H9 (cell line): ENCODE measurements at regions not wholly inside any gene's neighbourhood (a gene's known extent, or its start where the extent isn't known, plus 50 kb on each side); places are given as distances from the start of the nearest gene placed in this dataset.

ENCODE experiments used
- DNase-seq: peaks from one replicate; pipeline ENCODE4 v3.0.0-alpha.2; 2017
- H2AFZ ChIP-seq: one replicate; pipeline ENCODE4 v1.6.1; 2013; ENCODE audit warnings: mild to moderate bottlenecking, low read length, control low read depth, moderate library complexity
- H2AK5ac ChIP-seq: 2 replicates; pipeline ENCODE4 v1.6.1; 2013; ENCODE audit warnings: low read length, control low read depth, mixed read lengths; ENCODE audit not compliant: insufficient read length
- H2BK120ac ChIP-seq: one replicate; pipeline ENCODE4 v1.6.1; 2013; ENCODE audit warnings: low read depth, mild to moderate bottlenecking, low read length, control low read depth, inconsistent platforms; ENCODE audit not compliant: poor library complexity, severe bottlenecking
- H2BK12ac ChIP-seq: 2 replicates; pipeline ENCODE4 v1.6.1; 2013; ENCODE audit warnings: low read length, control low read depth, mixed read lengths, low read depth; ENCODE audit not compliant: insufficient read length
- H2BK15ac ChIP-seq: 2 replicates; pipeline ENCODE4 v1.6.1; 2013; ENCODE audit warnings: low read depth, low read length, control low read depth
- H2BK20ac ChIP-seq: one replicate; pipeline ENCODE4 v1.6.1; 2013; ENCODE audit warnings: low read depth, mild to moderate bottlenecking, low read length, control low read depth, inconsistent platforms; ENCODE audit not compliant: poor library complexity, severe bottlenecking
- H2BK5ac ChIP-seq: 2 replicates; pipeline ENCODE4 v1.6.1; 2013; ENCODE audit warnings: low read length, control low read depth, mixed read lengths; ENCODE audit not compliant: insufficient read length
- H3K14ac ChIP-seq: 2 replicates; pipeline ENCODE4 v1.6.1; 2013; ENCODE audit warnings: low read length, control low read depth; ENCODE audit not compliant: insufficient read depth
- H3K18ac ChIP-seq: 2 replicates; pipeline ENCODE4 v1.6.1; 2013; ENCODE audit warnings: low read depth, mild to moderate bottlenecking, mixed read lengths, low read length, control low read depth; ENCODE audit not compliant: insufficient read length
- H3K23ac ChIP-seq: 2 replicates; pipeline ENCODE4 v1.6.1; 2013; ENCODE audit warnings: low read length, control low read depth, mixed read lengths, low read depth; ENCODE audit not compliant: insufficient read length
- H3K23me2 ChIP-seq: 2 replicates; pipeline ENCODE4 v1.6.1; 2013; ENCODE audit warnings: low read depth, mild to moderate bottlenecking, mixed read lengths, low read length, control low read depth; ENCODE audit not compliant: insufficient read length, poor library complexity, severe bottlenecking
- H3K27ac ChIP-seq: 2 replicates; pipeline ENCODE4 v1.5.1; 2013; ENCODE audit warnings: low read length, control low read depth, mixed read lengths, low read depth; ENCODE audit not compliant: insufficient read length
- H3K27me3 ChIP-seq: 2 replicates; pipeline ENCODE4 v1.6.1; 2013; ENCODE audit warnings: low read length, control low read depth, inconsistent platforms; ENCODE audit not compliant: insufficient read depth
- H3K4ac ChIP-seq: 2 replicates; pipeline ENCODE4 v1.6.1; 2013; ENCODE audit warnings: low read depth, mild to moderate bottlenecking, control low read depth, inconsistent platforms, low read length, moderate library complexity
- H3K4me1 ChIP-seq: 2 replicates; pipeline ENCODE4 v1.6.1; 2013; ENCODE audit warnings: low read length, control low read depth, inconsistent platforms; ENCODE audit not compliant: insufficient read depth
- H3K4me2 ChIP-seq: 2 replicates; pipeline ENCODE4 v1.6.1; 2013; ENCODE audit warnings: low read length, control low read depth, mixed read lengths; ENCODE audit not compliant: insufficient read length, insufficient read depth
- H3K56ac ChIP-seq: 2 replicates; pipeline ENCODE4 v1.6.1; 2013; ENCODE audit warnings: low read depth, mild to moderate bottlenecking, mixed read lengths, low read length, control low read depth; ENCODE audit not compliant: insufficient read length
- H3K79me1 ChIP-seq: 2 replicates; pipeline ENCODE4 v1.6.1; 2013; ENCODE audit warnings: low read depth, mild to moderate bottlenecking, moderate library complexity, low read length, control low read depth, inconsistent platforms; ENCODE audit not compliant: insufficient read depth, poor library complexity, severe bottlenecking
- H3K79me2 ChIP-seq: 2 replicates; pipeline ENCODE4 v1.6.1; 2013; ENCODE audit warnings: low read length, control low read depth, inconsistent platforms; ENCODE audit not compliant: insufficient read depth
- H3K9ac ChIP-seq: 2 replicates; pipeline ENCODE4 v1.6.1; 2013; ENCODE audit warnings: low read length, control low read depth, mixed read lengths; ENCODE audit not compliant: insufficient read length; ENCODE audit errors: extremely low read depth
- H3K9me3 ChIP-seq: one replicate; pipeline ENCODE4 v1.6.1; 2013; ENCODE audit warnings: low read depth, low read length, inconsistent platforms; ENCODE audit not compliant: control insufficient read depth
- H3T11ph ChIP-seq: one replicate; pipeline ENCODE4 v1.6.1; 2013; ENCODE audit warnings: mild to moderate bottlenecking, low read length, control low read depth, inconsistent platforms
- H4K20me1 ChIP-seq: one replicate; pipeline ENCODE4 v1.6.1; 2013; ENCODE audit not compliant: control insufficient read depth, insufficient read length, insufficient read depth
- H4K5ac ChIP-seq: 2 replicates; pipeline ENCODE4 v1.6.1; 2013; ENCODE audit warnings: low read depth, mild to moderate bottlenecking, mixed read lengths, low read length, control low read depth; ENCODE audit not compliant: insufficient read length
- H4K8ac ChIP-seq: replicated peaks from 2 replicates; pipeline ENCODE4 v1.6.1; 2013; ENCODE audit warnings: low read length, control low read depth, mixed read lengths, low read depth; ENCODE audit not compliant: insufficient read length
- H4K91ac ChIP-seq: 2 replicates; pipeline ENCODE4 v1.6.1; 2013; ENCODE audit warnings: low read depth, mild to moderate bottlenecking, moderate library complexity, mixed read lengths, low read length, control low read depth; ENCODE audit not compliant: insufficient read length
- H3K27ac Mint-ChIP-seq, 3 experiments: 2 replicates in 2 of 3; 3 replicates in 1 of 3; pipeline ENCODE4 v1.8.0; 2020 to 2021; ENCODE audit warnings: mixed read lengths in 3 of 3, mild to moderate bottlenecking in 1 of 3, moderate library complexity in 1 of 3
- H3K27me3 Mint-ChIP-seq: 2 replicates; pipeline ENCODE4 v1.8.0; 2021; ENCODE audit warnings: low read depth, mild to moderate bottlenecking, moderate library complexity, mixed read lengths
- H3K36me3 Mint-ChIP-seq, 3 experiments: 2 replicates in 2 of 3; 3 replicates in 1 of 3; pipeline ENCODE4 v1.8.0; 2020 to 2021; ENCODE audit warnings: low read depth in 3 of 3, mixed read lengths in 3 of 3; ENCODE audit not compliant: insufficient read depth in 1 of 3
- H3K4me1 Mint-ChIP-seq, 2 experiments: 2 replicates each; pipeline ENCODE4 v1.8.0; 2020; ENCODE audit warnings: mixed read lengths in 2 of 2
- H3K4me3 Mint-ChIP-seq, 2 experiments: 2 replicates in 1 of 2; 3 replicates in 1 of 2; pipeline ENCODE4 v1.8.0; 2020 to 2021; ENCODE audit warnings: mild to moderate bottlenecking in 2 of 2, mixed read lengths in 2 of 2, moderate library complexity in 1 of 2
- H3K9me3 Mint-ChIP-seq, 2 experiments: 2 replicates in 1 of 2; 3 replicates in 1 of 2; pipeline ENCODE4 v1.8.0; 2020; ENCODE audit warnings: mild to moderate bottlenecking in 2 of 2, mixed read lengths in 2 of 2, moderate library complexity in 1 of 2
- WGBS: extraction: QIAGEN DNeasy Blood & Tissue Kit; methylation state at CpG from one replicate; pipeline ENCODE4 v1.1.7; 2013; ENCODE audit warnings: missing lambda C conversion rate, low lambda C conversion rate, mixed read lengths; ENCODE audit not compliant: insufficient read length; ENCODE audit errors: extremely low coverage; 5-methylcytosine and 5-hydroxymethylcytosine counted together
- TF ChIP-seq, protein P1 (sequence below): fragments of 200-600 bp; sonication (generic); conservative IDR thresholded peaks from 3 replicates; pipeline ENCODE4 v1.8.0; 2021; ENCODE audit warnings: antibody characterized with exemption, mild to moderate bottlenecking

DNA sequence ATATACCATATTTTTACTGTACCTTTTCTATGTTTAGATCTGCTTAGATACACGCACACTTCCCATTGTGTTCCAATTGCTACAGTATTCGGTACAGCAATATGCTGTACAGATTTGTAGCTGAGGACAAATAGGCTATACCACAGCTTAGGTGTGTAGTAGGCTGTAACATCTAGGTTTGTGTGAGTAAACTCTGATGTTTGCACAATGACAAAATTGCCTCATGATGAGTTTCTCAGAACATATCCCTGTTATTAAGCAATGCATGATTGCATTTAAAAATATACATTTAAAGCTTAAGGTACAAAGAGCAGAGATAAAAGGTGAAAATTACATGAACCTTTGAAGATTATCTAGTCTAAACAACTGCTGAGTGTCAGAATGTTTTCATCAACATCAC, 181.7 kb downstream of the ADGRA3 start:
- H3K27me3 ChIP-seq = no peaks in the 10 kb centered on the region
- Mint-ChIP-seq H3K9me3 (peaks cover 0 to 3% of the 10 kb centered on the region in 2 experiments; a peak in 1 of 5 replicates), H3K4me3 (no peak overlapping the region), H3K4me1 (no peaks in the 10 kb centered on the region), H3K36me3 (0 out of 7 replicates have a peak, but pooled peaks cover 0 to 4% (median 0%) of the 10 kb centered on the region in 3 experiments), H3K27ac (no peak overlapping the region), H3K27me3 (no peaks in the 10 kb centered on the region)
- no peak overlapping the region for H2AFZ ChIP-seq
- H3K4me1 ChIP-seq = no peaks in the 10 kb centered on the region
- no peak overlapping the region for H3T11ph ChIP-seq
- no CpG with 5 or more reads among the region's 2 CpGs for WGBS
- no peak overlapping the region for H2BK15ac ChIP-seq
- TF ChIP-seq, protein P1, sequence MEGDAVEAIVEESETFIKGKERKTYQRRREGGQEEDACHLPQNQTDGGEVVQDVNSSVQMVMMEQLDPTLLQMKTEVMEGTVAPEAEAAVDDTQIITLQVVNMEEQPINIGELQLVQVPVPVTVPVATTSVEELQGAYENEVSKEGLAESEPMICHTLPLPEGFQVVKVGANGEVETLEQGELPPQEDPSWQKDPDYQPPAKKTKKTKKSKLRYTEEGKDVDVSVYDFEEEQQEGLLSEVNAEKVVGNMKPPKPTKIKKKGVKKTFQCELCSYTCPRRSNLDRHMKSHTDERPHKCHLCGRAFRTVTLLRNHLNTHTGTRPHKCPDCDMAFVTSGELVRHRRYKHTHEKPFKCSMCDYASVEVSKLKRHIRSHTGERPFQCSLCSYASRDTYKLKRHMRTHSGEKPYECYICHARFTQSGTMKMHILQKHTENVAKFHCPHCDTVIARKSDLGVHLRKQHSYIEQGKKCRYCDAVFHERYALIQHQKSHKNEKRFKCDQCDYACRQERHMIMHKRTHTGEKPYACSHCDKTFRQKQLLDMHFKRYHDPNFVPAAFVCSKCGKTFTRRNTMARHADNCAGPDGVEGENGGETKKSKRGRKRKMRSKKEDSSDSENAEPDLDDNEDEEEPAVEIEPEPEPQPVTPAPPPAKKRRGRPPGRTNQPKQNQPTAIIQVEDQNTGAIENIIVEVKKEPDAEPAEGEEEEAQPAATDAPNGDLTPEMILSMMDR = no peak
- no peak overlapping the region for H3K23ac ChIP-seq
- H4K8ac ChIP-seq = no peak overlapping the region
- H4K20me1 ChIP-seq = no peaks in the 10 kb centered on the region
- no peaks in the 10 kb centered on the region for H3K79me1 ChIP-seq
- no peak overlapping the region for H2BK5ac ChIP-seq
- no peak overlapping the region for H3K18ac ChIP-seq
- no peak overlapping the region for H2BK120ac ChIP-seq
- no peak overlapping the region for H3K4me2 ChIP-seq
- no peak overlapping the region for H3K56ac ChIP-seq
- no peak overlapping the region for H3K4ac ChIP-seq
- H4K91ac ChIP-seq = no peak overlapping the region
- no peak overlapping the region for H3K9ac ChIP-seq
- no peak overlapping the region for H2BK20ac ChIP-seq
- H4K5ac ChIP-seq = no peak overlapping the region
- H3K14ac ChIP-seq = no peak overlapping the region
- no peak overlapping the region for H2BK12ac ChIP-seq
- H3K23me2 ChIP-seq = no peaks in the 10 kb centered on the region
- DNase-seq = no peak
- no peak overlapping the region for H2AK5ac ChIP-seq
- no peaks in the 10 kb centered on the region for H3K79me2 ChIP-seq
- H3K27ac ChIP-seq = no peak overlapping the region
- no peaks in the 10 kb centered on the region for H3K9me3 ChIP-seq
